Subcutaneous abdominal adipose tissue (tissue), 5 donors: ENCODE measurements at regions not wholly inside any gene's neighbourhood (a gene's known extent, or its start where the extent isn't known, plus 50 kb on each side); places are given as distances from the start of the nearest gene placed in this dataset.
"Not testable (repeated sequence)": the region's sequence is repeated elsewhere in the genome, so short reads cannot be mapped to it uniquely, and the experiment has no call there.

Experiments used
- H3K27ac ChIP-seq: one replicate; pipeline ENCODE4 v1.7.0; 2013; ENCODE audit warnings: low read depth, mild to moderate bottlenecking, inconsistent platforms, low read length, moderate library complexity
- H3K27me3 ChIP-seq, 5 donors: one replicate each; pipeline ENCODE4 v1.7.0; 2013; ENCODE audit warnings: low read length in 5 of 5, inconsistent platforms in 1 of 5; ENCODE audit not compliant: control insufficient read depth in 5 of 5, insufficient read depth in 4 of 5
- H3K36me3 ChIP-seq, 5 donors: one replicate each; pipeline ENCODE4 v1.7.0; 2013; ENCODE audit warnings: low read length in 5 of 5; ENCODE audit not compliant: control insufficient read depth in 5 of 5, insufficient read depth in 5 of 5
- H3K4me1 ChIP-seq, 5 donors: one replicate each; pipeline ENCODE4 v1.7.0; 2013; ENCODE audit warnings: low read length in 5 of 5, mild to moderate bottlenecking in 3 of 5, moderate library complexity in 1 of 5; ENCODE audit not compliant: control insufficient read depth in 5 of 5, insufficient read depth in 5 of 5
- H3K4me3 ChIP-seq, 5 donors: one replicate each; pipeline ENCODE4 v1.7.0; 2013; ENCODE audit warnings: low read length in 5 of 5, low read depth in 1 of 5
- H3K9ac ChIP-seq, 5 donors: one replicate each; pipeline ENCODE4 v1.7.0; 2013; ENCODE audit warnings: low read length in 5 of 5, mild to moderate bottlenecking in 4 of 5, moderate library complexity in 3 of 5
- H3K9me3 ChIP-seq, 5 donors: one replicate each; pipeline ENCODE4 v1.7.0; 2013; ENCODE audit warnings: low read length in 5 of 5; ENCODE audit not compliant: control insufficient read depth in 5 of 5
- donor health status: healthy.
- donor health status: healthy.
- donor health status: healthy.
- donor health status: healthy.
- donor health status: healthy.

DNA sequence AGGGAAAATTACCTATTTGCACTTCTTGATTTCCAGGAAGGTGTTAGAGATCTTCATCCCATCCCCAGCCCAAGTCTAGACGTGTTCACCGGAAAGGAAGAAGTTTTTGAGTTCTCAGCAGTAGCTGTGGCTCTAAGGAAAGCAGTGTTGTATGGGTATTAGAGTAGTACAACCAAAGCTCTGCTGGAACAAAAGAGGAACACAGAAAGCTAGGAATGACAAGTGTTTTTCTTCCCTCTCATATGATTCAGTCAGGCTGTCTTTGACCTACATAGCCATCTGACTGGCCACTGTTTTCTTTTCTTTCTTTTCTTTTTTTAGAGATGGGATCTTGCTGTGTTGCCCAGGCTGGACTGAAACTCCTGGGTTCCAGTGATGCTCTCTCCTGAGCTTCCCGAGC is 82.7 kb upstream of the SLC39A10 start:
- Histone ChIP-seq H3K27ac (no peak overlapping the region), H3K4me3 (no peak overlapping the region), H3K27me3 (no peaks in the 10 kb centered on the region), H3K9me3 (no peaks in the 10 kb centered on the region), H3K9ac (no peak overlapping the region), H3K36me3 (no peaks in the 10 kb centered on the region), H3K4me1 (peaks cover 0 to 6% (median 4%) of the 10 kb centered on the region in 5 donors)

GRCh38 chr2:195572895-195573683 is 83.9 kb upstream of the SLC39A10 start:
- H3K27me3 ChIP-seq, result no peaks in the 10 kb centered on the region
- no peaks in the 10 kb centered on the region for H3K9me3 ChIP-seq
- no peak overlapping the region for H3K27ac ChIP-seq
- no peak overlapping the region for H3K9ac ChIP-seq
- H3K4me3 ChIP-seq, result no peak overlapping the region
- H3K36me3 ChIP-seq, result no peaks in the 10 kb centered on the region
- peaks cover 0 to 6% (median 4%) of the 10 kb centered on the region in 5 donors for H3K4me1 ChIP-seq

DNA sequence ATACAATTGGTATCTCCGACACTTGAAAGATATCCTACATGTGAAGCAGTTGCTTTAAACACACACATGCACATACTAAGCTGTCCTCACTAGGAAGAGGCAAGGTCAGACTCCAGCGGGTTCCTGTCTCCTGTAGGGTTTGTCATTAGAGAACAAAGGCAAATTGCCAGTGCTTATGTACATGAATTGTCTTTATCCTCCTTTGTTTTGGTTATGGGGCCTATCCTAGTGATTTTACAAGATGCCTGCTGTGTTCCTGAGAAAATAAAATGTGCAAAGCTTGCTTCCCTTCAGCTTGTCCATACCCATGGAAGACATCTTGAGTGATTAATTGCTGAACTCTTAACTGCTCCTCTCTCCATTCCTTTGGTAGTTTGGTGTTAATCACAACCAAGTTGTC is 86.7 kb upstream of the SLC39A10 start:
- Histone ChIP-seq H3K9me3 (no peaks in the 10 kb centered on the region), H3K27ac (no peak overlapping the region), H3K4me1 (peaks cover 0 to 7% (median 0%) of the 10 kb centered on the region in 5 donors), H3K36me3 (no peaks in the 10 kb centered on the region), H3K9ac (no peak overlapping the region), H3K27me3 (no peaks in the 10 kb centered on the region), H3K4me3 (no peak overlapping the region)

DNA sequence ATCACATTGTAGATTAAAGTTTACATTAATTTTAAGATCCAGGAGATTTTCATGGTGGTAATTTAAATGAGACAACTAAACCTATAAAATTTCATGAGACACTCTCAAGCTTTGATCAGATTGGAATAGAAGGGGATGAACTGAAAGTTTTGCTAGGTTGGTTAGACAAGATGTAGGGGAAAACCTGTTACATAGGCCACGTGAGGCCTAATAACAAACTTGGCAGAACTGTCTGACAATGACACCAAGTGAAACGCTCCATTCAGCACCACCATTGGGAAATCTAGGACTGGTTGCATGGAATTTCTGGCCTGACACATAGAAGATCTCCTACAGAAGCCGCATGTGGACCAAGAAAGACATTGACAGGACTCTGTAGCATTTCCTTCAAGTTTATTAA is 87.8 kb upstream of the SLC39A10 start:
- Histone ChIP-seq H3K4me1 (peaks cover 0 to 7% (median 0%) of the 10 kb centered on the region in 5 donors), H3K36me3 (no peaks in the 10 kb centered on the region), H3K9ac (no peak overlapping the region), H3K4me3 (no peak overlapping the region), H3K27ac (no peak overlapping the region), H3K9me3 (no peaks in the 10 kb centered on the region), H3K27me3 (no peaks in the 10 kb centered on the region)

DNA sequence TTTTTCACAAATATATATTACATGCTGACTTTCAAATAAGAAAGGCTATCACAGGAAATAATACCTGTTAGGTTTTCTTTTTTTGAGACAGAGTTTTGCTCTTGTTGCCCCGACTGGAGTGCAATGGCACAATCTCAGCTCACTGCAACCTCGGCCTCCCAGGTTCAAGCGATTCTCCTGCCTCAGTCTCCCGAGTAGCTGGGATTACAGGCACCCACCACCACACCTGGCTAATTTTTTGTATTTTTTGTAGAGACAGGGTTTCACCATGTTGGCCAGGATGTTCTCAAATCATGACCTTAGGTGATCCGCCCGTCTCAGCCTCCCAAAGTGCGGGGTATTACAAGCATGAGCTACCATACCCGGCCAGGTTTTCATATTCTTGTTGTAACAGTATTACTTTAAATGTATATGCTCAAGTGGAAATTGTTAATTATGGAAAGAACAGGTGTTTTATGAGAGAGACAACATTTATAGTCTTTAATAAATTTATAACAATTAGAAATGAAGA is 92.3 kb upstream of the SLC39A10 start:
- not testable (repeated sequence) for H3K4me3 ChIP-seq, H3K9me3 ChIP-seq, H3K9ac ChIP-seq, H3K27ac ChIP-seq, H3K36me3 ChIP-seq, H3K4me1 ChIP-seq, H3K27me3 ChIP-seq

GRCh38 chr2:195563857-195564512 is 93.0 kb upstream of the SLC39A10 start:
- H3K27ac ChIP-seq, result no peak overlapping the region
- no peaks in the 10 kb centered on the region for H3K9me3 ChIP-seq
- H3K27me3 ChIP-seq, result no peaks in the 10 kb centered on the region
- no peak overlapping the region for H3K9ac ChIP-seq
- H3K36me3 ChIP-seq, result no peaks in the 10 kb centered on the region
- H3K4me1 ChIP-seq, result peaks cover 0 to 7% (median 0%) of the 10 kb centered on the region in 5 donors
- no peak overlapping the region for H3K4me3 ChIP-seq

GRCh38 chr2:195562570-195563566 is 94.2 kb upstream of the SLC39A10 start:
- no peak overlapping the region for H3K9ac ChIP-seq
- no peaks in the 10 kb centered on the region for H3K27me3 ChIP-seq
- no peaks in the 10 kb centered on the region for H3K36me3 ChIP-seq
- H3K27ac ChIP-seq, result no peak overlapping the region
- no peak overlapping the region for H3K4me3 ChIP-seq
- no peaks in the 10 kb centered on the region for H3K9me3 ChIP-seq
- peaks cover 0 to 7% (median 0%) of the 10 kb centered on the region in 5 donors for H3K4me1 ChIP-seq

- H3K27ac ChIP-seq, result no peak overlapping the region
- H3K4me1 ChIP-seq, result peaks cover 0 to 6% (median 0%) of the 10 kb centered on the region in 5 donors
- H3K36me3 ChIP-seq, result no peaks in the 10 kb centered on the region
- no peaks in the 10 kb centered on the region for H3K9me3 ChIP-seq
- no peaks in the 10 kb centered on the region for H3K27me3 ChIP-seq
- H3K4me3 ChIP-seq, result no peak overlapping the region
- no peak overlapping the region for H3K9ac ChIP-seq
Measured at GRCh38 chr2:195561116-195561921, 95.7 kb upstream of the SLC39A10 start.

- no peaks in the 10 kb centered on the region for H3K27me3 ChIP-seq
- H3K4me3 ChIP-seq, result no peak overlapping the region
- H3K9ac ChIP-seq, result no peak overlapping the region
- H3K27ac ChIP-seq, result no peak overlapping the region
- H3K4me1 ChIP-seq, result no peaks in the 10 kb centered on the region
- no peaks in the 10 kb centered on the region for H3K9me3 ChIP-seq
- H3K36me3 ChIP-seq, result no peaks in the 10 kb centered on the region
Measured at GRCh38 chr2:195560209-195560895, 96.7 kb upstream of the SLC39A10 start.
